ENCODE measurements at regions not wholly inside any gene's neighbourhood (a gene's known extent, or its start where the extent isn't known, plus 50 kb on each side); places are given as distances from the start of the nearest gene placed in this dataset.

DNA sequence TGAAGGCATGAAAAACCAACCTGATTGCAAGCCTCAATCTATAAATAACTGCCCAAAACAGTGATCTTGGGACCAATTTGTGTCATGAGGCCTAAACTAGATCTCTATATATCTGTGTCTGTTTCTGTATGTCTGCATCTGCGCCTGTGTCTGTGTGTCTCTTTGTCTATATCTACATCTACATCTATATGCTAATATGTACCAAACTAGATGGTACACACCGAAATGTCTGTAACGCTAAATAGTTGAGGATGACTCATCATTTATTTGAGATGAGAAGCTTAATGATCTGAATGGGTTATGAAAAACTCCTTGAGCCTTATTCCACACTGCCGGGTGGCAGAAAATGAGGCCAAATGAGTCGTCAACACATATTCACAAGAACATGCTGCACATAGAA lies 982.3 kb downstream of the ROBO2 start:
- TF ChIP-seq, protein P1, sequence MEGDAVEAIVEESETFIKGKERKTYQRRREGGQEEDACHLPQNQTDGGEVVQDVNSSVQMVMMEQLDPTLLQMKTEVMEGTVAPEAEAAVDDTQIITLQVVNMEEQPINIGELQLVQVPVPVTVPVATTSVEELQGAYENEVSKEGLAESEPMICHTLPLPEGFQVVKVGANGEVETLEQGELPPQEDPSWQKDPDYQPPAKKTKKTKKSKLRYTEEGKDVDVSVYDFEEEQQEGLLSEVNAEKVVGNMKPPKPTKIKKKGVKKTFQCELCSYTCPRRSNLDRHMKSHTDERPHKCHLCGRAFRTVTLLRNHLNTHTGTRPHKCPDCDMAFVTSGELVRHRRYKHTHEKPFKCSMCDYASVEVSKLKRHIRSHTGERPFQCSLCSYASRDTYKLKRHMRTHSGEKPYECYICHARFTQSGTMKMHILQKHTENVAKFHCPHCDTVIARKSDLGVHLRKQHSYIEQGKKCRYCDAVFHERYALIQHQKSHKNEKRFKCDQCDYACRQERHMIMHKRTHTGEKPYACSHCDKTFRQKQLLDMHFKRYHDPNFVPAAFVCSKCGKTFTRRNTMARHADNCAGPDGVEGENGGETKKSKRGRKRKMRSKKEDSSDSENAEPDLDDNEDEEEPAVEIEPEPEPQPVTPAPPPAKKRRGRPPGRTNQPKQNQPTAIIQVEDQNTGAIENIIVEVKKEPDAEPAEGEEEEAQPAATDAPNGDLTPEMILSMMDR (IDR thresholded peaks at IDR 0.05), result no peak
- Histone ChIP-seq H3K9me3 (replicated peaks in 1 of 2; ENCODE audit: control insufficient read depth in 1 of 2, insufficient read depth in 1 of 2, low read length in 2 of 2) (no peaks in the 10 kb centered on the region), H3K36me3 (replicated peaks in 1 of 2; ENCODE audit: control insufficient read depth in 1 of 2, insufficient read depth in 2 of 2, low read length in 2 of 2) (no peaks in the 10 kb centered on the region), H3K27ac (ENCODE audit: low read depth in 1 of 2, low read length in 2 of 2) (no peak overlapping the region), H3K4me1 (ENCODE audit: control insufficient read depth in 1 of 2, insufficient read depth in 2 of 2, low read length in 2 of 2) (no peaks in the 10 kb centered on the region), H4K20me1 (ENCODE audit: insufficient read depth, low read length) (no peaks in the 10 kb centered on the region), H3K4me2 (replicated peaks; ENCODE audit: extremely low read depth, low read length, poor library complexity, severe bottlenecking) (no peak overlapping the region), H3K79me2 (ENCODE audit: insufficient read depth, low read length) (no peaks in the 10 kb centered on the region), H3K4me3 (replicated peaks in 1 of 3; ENCODE audit: low read depth in 2 of 3, low read length in 3 of 3) (no peak overlapping the region), H3K27me3 (ENCODE audit: control insufficient read depth in 2 of 2, insufficient read depth in 2 of 2, low read length in 2 of 2) (no peaks in the 10 kb centered on the region), H2AFZ (ENCODE audit: insufficient read depth, low read depth, low read length, poor library complexity, severe bottlenecking) (no peak overlapping the region), H3K9ac (ENCODE audit: insufficient read depth, low read length, poor library complexity, severe bottlenecking) (no peak overlapping the region)
- intact Hi-C loops (cut with micrococcal nuclease), result no loop called here
- no peak for DNase-seq
- no peak overlapping the region for H3K27ac Mint-ChIP-seq
- H3K4me3 Mint-ChIP-seq, result no peak overlapping the region
- H3K27me3 Mint-ChIP-seq (ENCODE audit: low read depth in 3 of 3), result no peaks in the 10 kb centered on the region
- no peaks in the 10 kb centered on the region for H3K4me1 Mint-ChIP-seq
- H3K36me3 Mint-ChIP-seq, result no peaks in the 10 kb centered on the region
- no CpG with 5 or more reads among the region's 5 CpGs for WGBS (ENCODE audit: insufficient coverage)
- H3K9me3 Mint-ChIP-seq, result peaks cover 0 to 9% (median 4%) of the 10 kb centered on the region in 7 donors

DNA sequence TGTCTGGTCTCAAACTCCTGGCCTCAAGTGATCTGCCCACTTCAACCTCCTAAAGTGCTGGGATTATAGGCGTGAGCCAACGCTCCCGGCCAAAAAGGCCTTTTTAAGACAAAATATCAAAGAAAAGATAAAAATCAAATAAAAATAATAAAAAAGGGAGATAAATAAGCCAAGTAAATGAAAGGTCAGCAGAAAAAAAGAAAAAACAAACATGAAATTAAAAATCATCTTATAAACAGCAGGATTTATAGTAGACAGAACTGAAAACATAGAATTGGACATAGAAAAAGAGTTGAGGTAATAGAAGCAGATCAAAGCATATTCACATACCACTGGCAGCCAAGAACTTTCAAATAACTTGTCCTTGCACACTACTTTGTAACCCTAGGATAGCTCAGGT lies 983.4 kb downstream of the ROBO2 start:
- no peak overlapping the region for H3K4me2 ChIP-seq (replicated peaks; ENCODE audit: extremely low read depth, low read length, poor library complexity, severe bottlenecking)
- no peaks in the 10 kb centered on the region for H3K9me3 ChIP-seq (replicated peaks in 1 of 2; ENCODE audit: control insufficient read depth in 1 of 2, insufficient read depth in 1 of 2, low read length in 2 of 2)
- H3K36me3 Mint-ChIP-seq, result no peaks in the 10 kb centered on the region
- no peaks in the 10 kb centered on the region for H3K36me3 ChIP-seq (replicated peaks in 1 of 2; ENCODE audit: control insufficient read depth in 1 of 2, insufficient read depth in 2 of 2, low read length in 2 of 2)
- intact Hi-C loops (cut with micrococcal nuclease), result no loop called here
- DNase-seq, result no peak
- H3K27me3 Mint-ChIP-seq (ENCODE audit: low read depth in 3 of 3), result no peaks in the 10 kb centered on the region
- TF ChIP-seq, protein P1 (IDR thresholded peaks at IDR 0.05), result no peak
- H4K20me1 ChIP-seq (ENCODE audit: insufficient read depth, low read length), result no peaks in the 10 kb centered on the region
- no peaks in the 10 kb centered on the region for H3K27me3 ChIP-seq (ENCODE audit: control insufficient read depth in 2 of 2, insufficient read depth in 2 of 2, low read length in 2 of 2)
- peaks cover 0 to 10% (median 4%) of the 10 kb centered on the region in 7 donors for H3K9me3 Mint-ChIP-seq
- H3K4me3 Mint-ChIP-seq, result no peak overlapping the region
- no peak overlapping the region for H3K27ac ChIP-seq (ENCODE audit: low read depth in 1 of 2, low read length in 2 of 2)
- H3K4me1 ChIP-seq (ENCODE audit: control insufficient read depth in 1 of 2, insufficient read depth in 2 of 2, low read length in 2 of 2), result no peaks in the 10 kb centered on the region
- no peaks in the 10 kb centered on the region for H3K79me2 ChIP-seq (ENCODE audit: insufficient read depth, low read length)
- H3K4me3 ChIP-seq (replicated peaks in 1 of 3; ENCODE audit: low read depth in 2 of 3, low read length in 3 of 3), result no peak overlapping the region
- H3K4me1 Mint-ChIP-seq, result no peaks in the 10 kb centered on the region
- WGBS (ENCODE audit: insufficient coverage), result no CpG with 5 or more reads among the region's 3 CpGs
- H3K27ac Mint-ChIP-seq, result no peak overlapping the region
- no peak overlapping the region for H3K9ac ChIP-seq (ENCODE audit: insufficient read depth, low read length, poor library complexity, severe bottlenecking)
- no peak overlapping the region for H2AFZ ChIP-seq (ENCODE audit: insufficient read depth, low read depth, low read length, poor library complexity, severe bottlenecking)

Measured in CD14-positive monocyte (primary cell).